Mucosa of descending colon (tissue), 3 donors: ENCODE measurements at regions not wholly inside any gene's neighbourhood (a gene's known extent, or its start where the extent isn't known, plus 50 kb on each side); places are given as distances from the start of the nearest gene placed in this dataset.

Source experiments
- ATAC-seq: fragments of 200-7000 bp; cut with Tn5 transposase; one replicate; pipeline ENCODE4 v1.9.1; 2020; ENCODE audit warnings: mild to moderate bottlenecking, moderate library complexity
- DNase-seq, 3 donors: peaks; one replicate each; pipeline ENCODE4 v3.0.0-alpha.2; 2020
- H3K36me3 ChIP-seq: fragments of 200-600 bp; one replicate; pipeline ENCODE4 v1.8.0; 2021; ENCODE audit warnings: low read depth, mild to moderate bottlenecking
- H3K4me1 ChIP-seq: fragments of 200-600 bp; one replicate; pipeline ENCODE4 v1.8.0; 2021; ENCODE audit warnings: low read depth, mild to moderate bottlenecking
- H3K4me3 ChIP-seq: fragments of 200-600 bp; one replicate; pipeline ENCODE4 v1.8.0; 2021; ENCODE audit warnings: mild to moderate bottlenecking
- H3K9me3 ChIP-seq: fragments of 200-600 bp; one replicate; pipeline ENCODE4 v1.8.0; 2021; ENCODE audit warnings: mild to moderate bottlenecking
- intact Hi-C, 2 donors: fragments of 100-400 bp; cut with DNase I in 1 of 2; cut with micrococcal nuclease in 1 of 2; formaldehyde crosslinking; loops; one replicate each; pipeline versions ENCODE4 v1.11.0 to v1.11.1; 2022; cut with DNase I, micrococcal nuclease
- TF ChIP-seq, protein P1 (sequence below): fragments of 200-600 bp; IDR thresholded peaks from one replicate; pipeline ENCODE4 v1.8.0; 2022; ENCODE audit warnings: antibody characterized with exemption, mild to moderate bottlenecking
- donor health status: DM: no; HTN: no; CAD: no; lungs with moderate emphysema.
- donor health status: DM: no; HTN: no; CAD: no.
- donor health status: DM: no; HTN: yes; CAD: no.

GRCh38 chr18:60024345-60024744 is 124.5 kb downstream of the PMAIP1 start:
- intact Hi-C loops = no loop called here
- no peak for ATAC-seq

DNA sequence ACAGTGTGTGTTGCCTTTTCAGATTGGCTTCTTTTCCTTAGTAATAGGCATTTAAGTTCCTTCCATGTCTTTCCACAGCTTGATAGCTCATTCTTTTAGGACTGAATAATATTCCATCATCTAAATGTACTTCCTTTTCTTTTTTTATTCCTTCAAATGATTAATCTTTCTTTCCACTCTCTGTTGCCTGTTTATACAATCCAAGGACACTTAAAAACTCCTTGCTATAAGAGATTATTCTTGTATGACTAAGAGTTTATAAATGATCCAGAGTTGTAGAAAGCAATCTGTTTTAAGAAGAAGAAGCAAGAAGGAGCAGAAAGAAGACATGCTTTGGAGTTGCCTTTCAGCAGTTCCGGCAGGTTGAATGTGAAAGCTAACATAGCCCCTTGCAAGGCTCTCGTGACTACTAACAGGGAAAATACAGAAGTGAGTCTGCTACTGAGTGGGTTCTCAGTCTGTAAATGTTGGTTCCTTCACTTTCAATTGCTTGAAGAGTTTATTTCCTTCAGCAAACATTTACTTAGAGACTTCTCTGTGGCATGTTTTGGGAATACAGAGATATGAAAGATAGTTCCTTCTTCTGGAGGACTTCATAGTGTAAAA is 123.0 kb downstream of the PMAIP1 start:
- TF ChIP-seq, protein P1, sequence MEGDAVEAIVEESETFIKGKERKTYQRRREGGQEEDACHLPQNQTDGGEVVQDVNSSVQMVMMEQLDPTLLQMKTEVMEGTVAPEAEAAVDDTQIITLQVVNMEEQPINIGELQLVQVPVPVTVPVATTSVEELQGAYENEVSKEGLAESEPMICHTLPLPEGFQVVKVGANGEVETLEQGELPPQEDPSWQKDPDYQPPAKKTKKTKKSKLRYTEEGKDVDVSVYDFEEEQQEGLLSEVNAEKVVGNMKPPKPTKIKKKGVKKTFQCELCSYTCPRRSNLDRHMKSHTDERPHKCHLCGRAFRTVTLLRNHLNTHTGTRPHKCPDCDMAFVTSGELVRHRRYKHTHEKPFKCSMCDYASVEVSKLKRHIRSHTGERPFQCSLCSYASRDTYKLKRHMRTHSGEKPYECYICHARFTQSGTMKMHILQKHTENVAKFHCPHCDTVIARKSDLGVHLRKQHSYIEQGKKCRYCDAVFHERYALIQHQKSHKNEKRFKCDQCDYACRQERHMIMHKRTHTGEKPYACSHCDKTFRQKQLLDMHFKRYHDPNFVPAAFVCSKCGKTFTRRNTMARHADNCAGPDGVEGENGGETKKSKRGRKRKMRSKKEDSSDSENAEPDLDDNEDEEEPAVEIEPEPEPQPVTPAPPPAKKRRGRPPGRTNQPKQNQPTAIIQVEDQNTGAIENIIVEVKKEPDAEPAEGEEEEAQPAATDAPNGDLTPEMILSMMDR = no peak
- Histone ChIP-seq H3K9me3 (no peaks in the 10 kb centered on the region), H3K4me3 (no peak overlapping the region), H3K4me1 (no peaks in the 10 kb centered on the region), H3K36me3 (no peaks in the 10 kb centered on the region)
- DNase-seq (no peak), ATAC-seq (no peak)
- intact Hi-C loops = no loop called here

More at GRCh38 chr18:60024345-60024744, 124.5 kb downstream of the PMAIP1 start:
- Histone ChIP-seq H3K9me3 (no peaks in the 10 kb centered on the region), H3K36me3 (no peaks in the 10 kb centered on the region), H3K4me1 (no peaks in the 10 kb centered on the region), H3K4me3 (no peak overlapping the region)
- no peak for DNase-seq
- TF ChIP-seq, protein P1 = no peak

DNA sequence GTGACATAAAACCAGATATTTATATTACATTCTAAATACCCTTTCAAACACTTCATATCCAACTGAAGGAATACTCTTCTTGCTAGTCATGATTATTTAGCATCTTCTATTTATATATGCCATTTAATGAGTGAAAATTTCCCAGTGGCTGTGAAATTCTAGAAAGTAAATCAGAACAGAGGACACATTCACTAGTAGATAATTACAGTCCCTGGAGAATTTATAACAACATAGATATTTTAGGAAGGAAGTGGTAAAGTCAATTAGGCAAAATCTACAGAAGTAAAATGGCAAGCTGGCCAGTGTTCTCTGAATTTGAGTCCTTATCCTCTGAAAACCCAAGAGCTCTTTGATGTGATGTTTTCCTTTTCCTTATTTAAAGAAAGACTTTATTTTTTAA is 121.8 kb downstream of the PMAIP1 start:
- Histone ChIP-seq H3K4me1 (no peaks in the 10 kb centered on the region), H3K36me3 (no peaks in the 10 kb centered on the region), H3K9me3 (no peaks in the 10 kb centered on the region), H3K4me3 (no peak overlapping the region)
- no peak for ATAC-seq
- TF ChIP-seq, protein P1 = no peak
- no peak for DNase-seq
- intact Hi-C loops = no loop called here

GRCh38 chr18:60020107-60020925 is 120.5 kb downstream of the PMAIP1 start:
- Histone ChIP-seq H3K4me1 (no peaks in the 10 kb centered on the region), H3K36me3 (no peaks in the 10 kb centered on the region), H3K4me3 (no peak overlapping the region), H3K9me3 (no peaks in the 10 kb centered on the region)
- intact Hi-C loops = no loop called here
- no peak for ATAC-seq
- DNase-seq = peak in 1 of 3 donors; percentile 5
- TF ChIP-seq, protein P1 = no peak

- Histone ChIP-seq H3K4me1 (no peaks in the 10 kb centered on the region), H3K4me3 (no peak overlapping the region), H3K36me3 (no peaks in the 10 kb centered on the region), H3K9me3 (no peaks in the 10 kb centered on the region)
- no peak for DNase-seq
- no peak for ATAC-seq
- intact Hi-C loops = no loop called here
- TF ChIP-seq, protein P1 = no peak
Observed at GRCh38 chr18:60019463-60019840, 119.7 kb downstream of the PMAIP1 start.
